ENCODE measurements at regions not wholly inside any gene's neighbourhood (a gene's known extent, or its start where the extent isn't known, plus 50 kb on each side); places are given as distances from the start of the nearest gene placed in this dataset.

DNA sequence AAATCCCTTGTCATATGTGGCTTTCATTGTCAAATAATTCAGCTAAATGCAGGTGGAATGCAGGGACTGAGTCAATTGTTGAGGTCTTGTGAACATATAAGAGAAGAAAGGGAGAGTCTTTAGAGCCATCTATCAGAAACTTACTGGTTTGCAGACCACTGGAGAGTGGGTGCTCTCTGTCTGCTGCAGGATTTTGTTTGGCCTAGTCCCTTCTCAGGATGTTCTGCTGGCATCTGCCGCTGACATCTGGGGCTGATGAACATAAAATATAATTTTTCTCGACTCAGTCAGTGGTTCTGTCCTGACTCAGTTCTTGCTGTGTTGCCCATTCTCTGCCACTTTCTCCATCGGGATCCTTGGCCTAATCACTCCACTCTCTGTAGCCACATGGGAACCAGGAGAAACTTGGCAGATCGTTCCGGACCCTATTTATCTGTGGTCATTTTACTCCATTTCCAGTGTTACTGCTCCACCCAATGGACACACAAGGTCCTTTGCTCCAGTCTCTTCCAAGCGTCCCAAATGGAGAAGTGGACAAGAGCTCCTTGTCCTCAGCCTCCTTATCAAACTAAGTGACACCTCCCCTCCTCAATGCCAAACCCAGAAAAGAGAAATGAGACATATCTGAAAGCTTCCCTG lies 436.2 kb downstream of the FAT4 start:
- Mint-ChIP-seq H3K27me3 (ENCODE audit: low read depth, unreplicated experiment) (no peaks in the 10 kb centered on the region), H3K9me3 (ENCODE audit: unreplicated experiment) (peaks cover 2% of the 10 kb centered on the region), H3K36me3 (ENCODE audit: low read depth, unreplicated experiment) (no peaks in the 10 kb centered on the region), H3K4me1 (ENCODE audit: low read depth, unreplicated experiment) (no peaks in the 10 kb centered on the region), H3K4me3 (ENCODE audit: unreplicated experiment) (no peak overlapping the region), H3K27ac (ENCODE audit: unreplicated experiment) (no peak overlapping the region)
- Histone ChIP-seq H4K20me1 (ENCODE audit: insufficient read depth, low read length) (no peaks in the 10 kb centered on the region), H3K27ac (ENCODE audit: low read depth, low read length) (no peak overlapping the region), H2AFZ (ENCODE audit: low read depth, low read length) (no peak overlapping the region), H3K4me1 (ENCODE audit: insufficient read depth, low read length) (no peaks in the 10 kb centered on the region), H3K9me3 (ENCODE audit: insufficient read depth, low read depth, low read length) (no peaks in the 10 kb centered on the region), H3K79me2 (ENCODE audit: insufficient read depth, low read length) (no peaks in the 10 kb centered on the region), H3K36me3 (ENCODE audit: insufficient read depth, low read length) (no peaks in the 10 kb centered on the region), H3K27me3 (ENCODE audit: insufficient read depth, low read length) (no peaks in the 10 kb centered on the region), H3K4me3 (ENCODE audit: insufficient read depth, low read depth, low read length) (no peak overlapping the region), H3K4me2 (ENCODE audit: low read length) (no peak overlapping the region), H3K9ac (ENCODE audit: low read length) (no peak overlapping the region)
- DNase-seq (ENCODE audit: low read depth) = peak; percentile 25
- FAIRE-seq = no peak
- TF ChIP-seq EZH2 (IDR thresholded peaks at IDR 0.05; ENCODE audit: insufficient read depth, low read length) = no peak
- TF ChIP-seq, protein P1, sequence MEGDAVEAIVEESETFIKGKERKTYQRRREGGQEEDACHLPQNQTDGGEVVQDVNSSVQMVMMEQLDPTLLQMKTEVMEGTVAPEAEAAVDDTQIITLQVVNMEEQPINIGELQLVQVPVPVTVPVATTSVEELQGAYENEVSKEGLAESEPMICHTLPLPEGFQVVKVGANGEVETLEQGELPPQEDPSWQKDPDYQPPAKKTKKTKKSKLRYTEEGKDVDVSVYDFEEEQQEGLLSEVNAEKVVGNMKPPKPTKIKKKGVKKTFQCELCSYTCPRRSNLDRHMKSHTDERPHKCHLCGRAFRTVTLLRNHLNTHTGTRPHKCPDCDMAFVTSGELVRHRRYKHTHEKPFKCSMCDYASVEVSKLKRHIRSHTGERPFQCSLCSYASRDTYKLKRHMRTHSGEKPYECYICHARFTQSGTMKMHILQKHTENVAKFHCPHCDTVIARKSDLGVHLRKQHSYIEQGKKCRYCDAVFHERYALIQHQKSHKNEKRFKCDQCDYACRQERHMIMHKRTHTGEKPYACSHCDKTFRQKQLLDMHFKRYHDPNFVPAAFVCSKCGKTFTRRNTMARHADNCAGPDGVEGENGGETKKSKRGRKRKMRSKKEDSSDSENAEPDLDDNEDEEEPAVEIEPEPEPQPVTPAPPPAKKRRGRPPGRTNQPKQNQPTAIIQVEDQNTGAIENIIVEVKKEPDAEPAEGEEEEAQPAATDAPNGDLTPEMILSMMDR (IDR thresholded peaks at IDR 0.05; ENCODE audit: insufficient read depth, low read depth, low read length) = peak; percentile 36

DNA sequence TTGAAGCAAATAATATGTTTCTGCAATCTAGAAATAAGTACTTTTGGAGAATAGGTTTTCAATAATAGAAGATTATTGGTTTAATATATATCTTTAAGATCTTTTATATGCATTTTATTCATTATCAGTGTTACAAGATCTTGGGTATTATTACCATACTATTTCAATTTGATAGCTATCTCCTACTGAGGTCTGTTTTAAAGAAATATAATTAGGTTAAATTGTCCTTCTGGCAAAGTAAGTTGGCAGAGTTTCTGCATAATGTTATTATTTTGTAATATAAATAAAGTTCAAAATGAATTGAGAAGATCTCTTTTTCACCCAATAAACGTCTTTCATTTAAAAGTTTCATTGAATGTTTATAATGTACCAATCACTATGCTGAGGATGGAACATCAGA lies 443.7 kb downstream of the FAT4 start:
- Histone ChIP-seq H3K27me3 (ENCODE audit: insufficient read depth, low read length) (no peaks in the 10 kb centered on the region), H3K36me3 (ENCODE audit: insufficient read depth, low read length) (no peaks in the 10 kb centered on the region), H3K27ac (ENCODE audit: low read depth, low read length) (no peak overlapping the region), H3K9me3 (ENCODE audit: insufficient read depth, low read depth, low read length) (no peaks in the 10 kb centered on the region), H4K20me1 (ENCODE audit: insufficient read depth, low read length) (no peaks in the 10 kb centered on the region), H2AFZ (ENCODE audit: low read depth, low read length) (no peak overlapping the region), H3K9ac (ENCODE audit: low read length) (no peak overlapping the region), H3K79me2 (ENCODE audit: insufficient read depth, low read length) (no peaks in the 10 kb centered on the region), H3K4me3 (ENCODE audit: insufficient read depth, low read depth, low read length) (no peak overlapping the region), H3K4me1 (ENCODE audit: insufficient read depth, low read length) (no peaks in the 10 kb centered on the region), H3K4me2 (ENCODE audit: low read length) (no peak overlapping the region)
- FAIRE-seq (no peak), DNase-seq (ENCODE audit: low read depth) (no peak)
- TF ChIP-seq EZH2 (IDR thresholded peaks at IDR 0.05; ENCODE audit: insufficient read depth, low read length) = no peak
- TF ChIP-seq, protein P1 (IDR thresholded peaks at IDR 0.05; ENCODE audit: insufficient read depth, low read depth, low read length) = no peak
- no peak overlapping the region for H3K27ac Mint-ChIP-seq (ENCODE audit: unreplicated experiment)
- no peak overlapping the region for H3K4me3 Mint-ChIP-seq (ENCODE audit: unreplicated experiment)
- H3K36me3 Mint-ChIP-seq (ENCODE audit: low read depth, unreplicated experiment) = no peaks in the 10 kb centered on the region
- H3K27me3 Mint-ChIP-seq (ENCODE audit: low read depth, unreplicated experiment) = no peaks in the 10 kb centered on the region
- H3K4me1 Mint-ChIP-seq (ENCODE audit: low read depth, unreplicated experiment) = no peaks in the 10 kb centered on the region
- H3K9me3 Mint-ChIP-seq (ENCODE audit: unreplicated experiment) = no peaks in the 10 kb centered on the region

DNA sequence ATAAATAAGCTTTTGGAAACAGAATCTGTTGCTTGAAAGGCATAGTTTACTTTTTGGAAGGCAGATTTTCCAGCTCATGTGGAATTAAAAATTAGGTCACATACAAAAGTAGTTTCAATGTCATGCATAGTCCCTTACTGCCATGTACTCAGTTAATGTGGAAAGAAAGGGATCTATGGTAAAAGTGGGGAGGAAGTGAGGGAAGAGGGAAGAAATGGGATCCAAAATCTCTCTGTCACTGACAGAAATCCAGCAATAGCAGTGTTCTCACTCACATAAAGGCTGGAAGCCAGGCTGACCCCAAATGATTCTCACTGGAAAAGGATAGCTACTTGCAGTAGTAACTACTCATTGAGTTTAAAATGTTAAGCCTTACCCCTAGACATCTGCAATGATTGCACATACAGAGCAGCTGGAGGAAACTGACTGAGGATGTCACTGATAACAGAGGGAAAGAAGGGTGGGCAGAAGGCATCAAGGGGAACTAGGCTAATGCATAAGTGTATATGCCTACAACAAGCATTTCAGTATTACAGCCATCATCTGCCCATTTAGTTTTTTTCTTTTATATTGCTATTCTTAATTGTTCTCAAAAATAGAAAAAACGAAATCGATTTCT lies 445.6 kb downstream of the FAT4 start:
- H3K9me3 Mint-ChIP-seq (ENCODE audit: unreplicated experiment) = no peaks in the 10 kb centered on the region
- no peaks in the 10 kb centered on the region for H3K9me3 ChIP-seq (ENCODE audit: insufficient read depth, low read depth, low read length)
- no peaks in the 10 kb centered on the region for H4K20me1 ChIP-seq (ENCODE audit: insufficient read depth, low read length)
- no peaks in the 10 kb centered on the region for H3K4me1 ChIP-seq (ENCODE audit: insufficient read depth, low read length)
- no peak overlapping the region for H3K4me2 ChIP-seq (ENCODE audit: low read length)
- no peaks in the 10 kb centered on the region for H3K79me2 ChIP-seq (ENCODE audit: insufficient read depth, low read length)
- FAIRE-seq = no peak
- H3K4me3 ChIP-seq (ENCODE audit: insufficient read depth, low read depth, low read length) = no peak overlapping the region
- DNase-seq (ENCODE audit: low read depth) = no peak
- no peaks in the 10 kb centered on the region for H3K36me3 ChIP-seq (ENCODE audit: insufficient read depth, low read length)
- H3K27ac Mint-ChIP-seq (ENCODE audit: unreplicated experiment) = no peak overlapping the region
- H3K27me3 Mint-ChIP-seq (ENCODE audit: low read depth, unreplicated experiment) = no peaks in the 10 kb centered on the region
- H2AFZ ChIP-seq (ENCODE audit: low read depth, low read length) = no peak overlapping the region
- no peaks in the 10 kb centered on the region for H3K27me3 ChIP-seq (ENCODE audit: insufficient read depth, low read length)
- TF ChIP-seq, protein P1 (IDR thresholded peaks at IDR 0.05; ENCODE audit: insufficient read depth, low read depth, low read length) = no peak
- TF ChIP-seq EZH2 (IDR thresholded peaks at IDR 0.05; ENCODE audit: insufficient read depth, low read length) = no peak
- H3K4me1 Mint-ChIP-seq (ENCODE audit: low read depth, unreplicated experiment) = no peaks in the 10 kb centered on the region
- H3K9ac ChIP-seq (ENCODE audit: low read length) = no peak overlapping the region
- no peaks in the 10 kb centered on the region for H3K36me3 Mint-ChIP-seq (ENCODE audit: low read depth, unreplicated experiment)
- no peak overlapping the region for H3K4me3 Mint-ChIP-seq (ENCODE audit: unreplicated experiment)
- H3K27ac ChIP-seq (ENCODE audit: low read depth, low read length) = no peak overlapping the region
